Fibroblast of villous mesenchyme (primary cell): ENCODE measurements at regions not wholly inside any gene's neighbourhood (a gene's known extent, or its start where the extent isn't known, plus 50 kb on each side); places are given as distances from the start of the nearest gene placed in this dataset.

Source experiments
- DNase-seq: peaks from one replicate; pipeline ENCODE4 v3.0.0-alpha.2; 2010; ENCODE audit warnings: low read depth
- H3K4me3 ChIP-seq: 2 replicates; pipeline ENCODE4 v1.5.1; 2011; ENCODE audit warnings: low read depth, mild to moderate bottlenecking, low read length
- CTCF ChIP-seq: IDR thresholded peaks from 2 replicates; pipeline ENCODE4 v1.5.1; 2012; ENCODE audit warnings: low read depth, mild to moderate bottlenecking, low read length; ENCODE audit not compliant: insufficient read depth

- no peak overlapping the region for H3K4me3 ChIP-seq
- no peak for TF ChIP-seq CTCF
Measured at GRCh38 chr10:85420501-85421191, 945.9 kb downstream of the GRID1 start.

GRCh38 chr10:85421421-85421820 is 945.2 kb downstream of the GRID1 start:
- no peak overlapping the region for H3K4me3 ChIP-seq
- no peak for TF ChIP-seq CTCF
- no peak for DNase-seq

More at GRCh38 chr10:85420501-85421191, 945.9 kb downstream of the GRID1 start:
- no peak for DNase-seq

DNA sequence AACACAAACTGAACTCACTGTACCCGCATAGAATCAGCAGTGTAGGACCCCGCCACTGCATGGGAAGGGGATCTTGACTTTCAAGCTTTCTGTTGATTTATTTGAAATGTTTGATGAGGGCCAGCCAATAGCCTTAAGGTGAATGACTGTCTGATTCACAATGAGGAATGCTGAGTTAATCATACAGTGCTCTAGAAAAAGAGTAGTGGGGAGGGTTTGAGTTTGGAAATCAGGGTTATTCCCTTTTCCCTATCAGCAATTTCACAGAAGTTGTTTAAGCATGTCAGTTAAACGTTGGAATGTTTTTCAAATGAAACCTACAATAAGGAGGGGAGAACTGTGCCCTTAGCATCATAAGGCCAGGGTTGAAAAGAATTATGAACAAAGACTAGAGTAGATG is 937.5 kb downstream of the GRID1 start:
- no peak for TF ChIP-seq CTCF
- no peak for DNase-seq
- no peak overlapping the region for H3K4me3 ChIP-seq

DNA sequence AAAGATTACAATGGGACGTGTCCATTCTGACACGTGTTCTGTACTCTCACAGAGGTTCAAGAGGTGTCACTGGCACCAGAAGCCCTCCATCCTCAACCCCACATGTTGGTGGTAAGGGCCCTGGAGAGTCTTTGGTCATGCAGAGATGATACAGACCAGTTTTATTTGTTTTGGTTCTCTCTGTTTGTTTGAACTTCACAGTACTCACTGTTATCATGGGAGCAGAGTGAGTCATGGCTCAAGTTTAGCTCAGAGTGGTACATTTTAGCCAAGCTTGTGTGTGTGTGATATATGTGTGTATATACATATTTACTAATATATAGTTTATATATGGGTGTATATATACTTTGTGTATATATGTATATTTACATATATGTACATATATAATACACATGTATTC is 935.6 kb downstream of the GRID1 start:
- H3K4me3 ChIP-seq: no peak overlapping the region
- no peak for TF ChIP-seq CTCF
- no peak for DNase-seq

- TF ChIP-seq CTCF: no peak
- no peak overlapping the region for H3K4me3 ChIP-seq
- no peak for DNase-seq
Measured at GRCh38 chr10:85433248-85433647, 933.3 kb downstream of the GRID1 start.

DNA sequence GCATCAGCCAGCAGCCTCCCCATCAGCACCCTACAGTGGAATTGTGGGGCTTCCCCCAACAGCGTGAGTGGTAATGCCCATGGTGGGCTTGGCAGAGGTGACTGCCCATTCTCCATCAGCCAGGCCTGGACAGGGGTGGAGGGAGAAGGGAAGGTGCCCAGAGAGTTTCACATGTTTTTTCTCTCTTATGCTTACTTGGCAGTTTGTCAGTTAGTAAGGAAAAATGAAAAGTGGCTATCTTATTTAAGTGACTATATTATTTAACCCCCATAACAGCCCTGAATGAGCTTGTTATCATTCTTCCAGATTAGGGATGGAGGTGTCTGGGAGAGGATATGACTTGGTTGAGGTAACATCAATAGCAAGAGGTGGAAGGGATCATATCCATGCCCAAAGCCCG is 921.7 kb downstream of the GRID1 start:
- H3K4me3 ChIP-seq: no peak overlapping the region
- no peak for DNase-seq
- TF ChIP-seq CTCF: no peak

- H3K4me3 ChIP-seq: no peak overlapping the region
- DNase-seq: no peak
- TF ChIP-seq CTCF: no peak
Measured at GRCh38 chr10:85445702-85446101, 920.9 kb downstream of the GRID1 start.
